Neuron (in vitro differentiated cells): ENCODE measurements at regions not wholly inside any gene's neighbourhood (a gene's known extent, or its start where the extent isn't known, plus 50 kb on each side); places are given as distances from the start of the nearest gene placed in this dataset.

Source experiments
- H2AFZ ChIP-seq: one replicate; pipeline ENCODE4 v1.6.1; 2013; ENCODE audit warnings: low read depth, mild to moderate bottlenecking, inconsistent platforms, low read length, moderate library complexity
- H3K27me3 ChIP-seq: one replicate; pipeline ENCODE4 v1.6.1; 2013; ENCODE audit warnings: low read length; ENCODE audit not compliant: insufficient read depth
- H3K36me3 ChIP-seq: one replicate; pipeline ENCODE4 v1.6.1; 2013; ENCODE audit warnings: low read length; ENCODE audit not compliant: insufficient read depth
- H3K4me1 ChIP-seq: one replicate; pipeline ENCODE4 v1.6.1; 2013; ENCODE audit warnings: low read length; ENCODE audit not compliant: insufficient read depth
- H3K4me3 ChIP-seq: 2 replicates; pipeline ENCODE4 v1.5.1; 2013; ENCODE audit warnings: mild to moderate bottlenecking, low read length, moderate library complexity
- H3K9me3 ChIP-seq: one replicate; pipeline ENCODE4 v1.6.1; 2013; ENCODE audit warnings: low read length

DNA sequence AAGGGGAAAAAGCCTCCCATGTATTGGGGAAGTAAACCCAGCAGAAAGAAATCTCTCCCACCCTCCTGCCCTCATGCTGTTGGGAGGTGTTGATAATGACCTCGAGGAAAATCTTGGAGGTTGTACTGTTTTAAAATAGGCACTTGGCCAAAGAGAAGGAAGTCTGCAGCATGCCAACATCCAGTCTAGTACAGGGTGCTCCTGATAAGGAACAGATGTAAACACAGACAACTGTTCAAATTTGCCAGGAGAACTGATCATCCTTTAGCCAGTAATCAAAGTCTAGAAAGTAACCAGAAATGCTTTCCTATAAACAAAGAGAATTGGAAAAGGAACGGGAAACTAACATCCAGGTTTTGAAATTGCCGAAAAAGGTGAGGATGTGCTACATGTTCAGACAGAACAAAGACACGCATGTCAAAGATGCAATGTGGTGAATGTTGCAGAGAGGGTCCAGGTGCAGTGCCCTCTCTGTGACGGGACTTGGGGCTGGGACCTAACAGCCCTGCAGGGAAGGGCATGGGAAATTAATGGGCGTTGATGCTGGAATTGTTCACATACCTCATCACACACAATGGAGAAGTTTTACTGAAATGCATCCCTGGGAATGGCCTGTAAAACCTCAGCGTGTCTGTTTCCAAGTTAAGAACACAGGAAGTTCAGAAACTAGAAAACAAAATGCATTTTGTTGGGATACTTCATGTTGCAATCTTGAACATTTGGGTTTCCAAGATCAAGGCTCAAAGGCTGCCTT, 125.7 kb upstream of the RND3 start:
- H3K4me3 ChIP-seq: no peak overlapping the region
- H3K9me3 ChIP-seq: no peaks in the 10 kb centered on the region
- H3K4me1 ChIP-seq: peaks cover 2% of the 10 kb centered on the region
- no peaks in the 10 kb centered on the region for H3K27me3 ChIP-seq
- no peak overlapping the region for H2AFZ ChIP-seq
- no peaks in the 10 kb centered on the region for H3K36me3 ChIP-seq

DNA sequence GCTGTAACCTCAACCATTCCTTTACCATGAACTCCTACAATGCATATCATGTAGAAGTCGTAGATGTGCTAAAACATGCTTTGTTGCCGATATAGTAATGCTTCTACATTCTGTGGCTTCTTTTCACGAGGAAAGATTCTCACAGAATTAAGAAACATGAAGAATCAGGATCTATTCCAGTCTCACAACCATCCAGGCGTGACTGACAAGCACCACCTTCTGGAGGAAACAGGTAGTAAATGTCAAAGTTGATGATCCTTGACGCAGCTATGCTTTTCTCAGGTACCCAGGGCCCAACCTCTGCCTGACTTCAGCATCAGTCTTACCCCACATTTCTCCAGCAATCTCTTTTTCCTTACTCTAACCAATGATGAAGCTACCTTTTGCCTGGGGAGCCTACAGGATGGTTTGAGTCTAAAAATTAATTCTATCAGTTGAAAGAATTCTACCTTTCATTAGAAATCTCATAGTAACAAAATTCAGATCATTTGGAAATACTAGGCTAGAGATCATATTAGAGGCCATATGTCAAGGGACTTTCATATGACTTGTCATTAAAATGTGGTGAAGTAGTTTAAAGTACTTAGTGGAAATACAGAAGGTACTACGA, 123.3 kb upstream of the RND3 start:
- Histone ChIP-seq H3K4me3 (no peak overlapping the region), H3K4me1 (peaks cover 19% of the 10 kb centered on the region), H3K27me3 (no peaks in the 10 kb centered on the region), H2AFZ (no peak overlapping the region), H3K36me3 (no peaks in the 10 kb centered on the region), H3K9me3 (no peaks in the 10 kb centered on the region)

DNA sequence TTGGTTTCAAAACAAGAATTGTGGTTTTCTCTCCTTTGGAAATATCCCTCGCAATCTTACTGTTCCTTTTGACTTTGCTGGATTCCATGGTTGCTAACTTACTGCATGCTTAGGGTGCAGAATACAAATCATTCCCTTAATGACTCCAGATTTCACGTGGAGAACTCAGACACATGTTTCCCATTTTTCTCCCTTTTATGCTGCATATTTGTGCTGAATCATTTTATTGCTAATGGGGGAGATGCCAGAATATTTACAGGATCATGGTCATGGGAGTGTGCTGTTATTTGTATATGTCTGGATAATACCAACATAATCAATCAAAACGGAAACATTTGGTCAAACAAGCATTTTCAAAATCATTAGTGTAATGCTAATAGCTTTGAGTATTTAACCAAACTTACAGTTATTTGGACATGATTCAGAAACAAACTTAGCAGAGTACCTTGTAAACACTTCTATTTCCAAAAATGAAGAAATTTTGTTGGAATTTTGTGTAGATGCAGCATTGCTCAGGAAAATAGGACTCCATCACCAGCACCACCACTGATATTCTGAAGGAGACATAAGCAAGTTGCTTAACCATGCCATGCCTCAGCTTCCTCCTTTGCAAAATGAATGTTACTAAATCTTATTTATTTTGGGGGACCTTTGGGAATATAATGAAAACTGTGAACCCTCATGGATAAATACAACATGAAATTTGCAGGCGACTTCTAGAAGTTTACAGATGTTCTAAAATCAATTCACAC, 122.5 kb upstream of the RND3 start:
- H3K36me3 ChIP-seq: no peaks in the 10 kb centered on the region
- H3K4me3 ChIP-seq: no peak overlapping the region
- H3K27me3 ChIP-seq: no peaks in the 10 kb centered on the region
- H2AFZ ChIP-seq: no peak overlapping the region
- H3K9me3 ChIP-seq: no peaks in the 10 kb centered on the region
- H3K4me1 ChIP-seq: peaks cover 19% of the 10 kb centered on the region

DNA sequence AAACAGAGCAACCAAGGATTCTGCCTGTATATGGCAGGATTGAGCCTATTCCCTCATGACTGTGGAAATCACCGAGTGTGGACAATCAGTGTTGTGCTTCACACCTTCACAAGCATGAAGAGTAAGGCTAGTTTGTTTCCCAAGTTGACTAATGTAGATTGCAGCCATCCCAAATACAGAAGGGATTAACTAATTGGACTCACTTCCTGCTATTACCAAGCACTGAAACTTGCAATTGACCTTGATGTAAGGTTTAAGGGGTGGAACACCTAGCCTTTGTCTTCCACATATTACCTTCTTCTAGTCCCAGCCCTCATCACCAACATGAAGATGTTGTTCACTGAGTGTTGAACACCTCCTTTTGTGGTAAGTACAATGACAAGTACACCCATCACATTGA, 120.9 kb upstream of the RND3 start:
- Histone ChIP-seq H3K4me3 (no peak overlapping the region), H3K27me3 (no peaks in the 10 kb centered on the region), H3K9me3 (no peaks in the 10 kb centered on the region), H2AFZ (no peak overlapping the region), H3K36me3 (no peaks in the 10 kb centered on the region), H3K4me1 (peaks cover 19% of the 10 kb centered on the region)

DNA sequence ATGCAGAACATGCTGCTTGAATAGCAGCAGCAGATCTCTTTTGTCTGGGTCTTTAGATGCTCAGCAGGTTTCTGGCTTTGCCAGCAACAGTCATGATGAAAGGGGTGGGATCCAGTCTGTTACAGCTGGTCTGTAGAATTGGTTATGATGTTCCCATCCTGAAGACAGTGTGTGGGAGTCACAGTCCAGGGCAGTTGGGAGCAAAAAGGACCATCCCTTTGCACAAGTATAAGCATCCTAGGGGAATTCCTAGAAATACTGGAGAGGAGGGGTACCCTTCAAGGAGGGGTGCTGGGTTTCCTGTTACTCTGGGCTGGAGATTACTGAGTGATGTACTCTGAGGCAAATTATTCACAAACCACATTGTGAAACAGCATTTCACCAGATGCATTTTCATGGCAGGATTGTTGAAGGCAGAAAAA, 119.9 kb upstream of the RND3 start:
- Histone ChIP-seq H3K36me3 (no peaks in the 10 kb centered on the region), H3K4me1 (peaks cover 19% of the 10 kb centered on the region), H3K4me3 (no peak overlapping the region), H2AFZ (no peak overlapping the region), H3K9me3 (no peaks in the 10 kb centered on the region), H3K27me3 (no peaks in the 10 kb centered on the region)

DNA sequence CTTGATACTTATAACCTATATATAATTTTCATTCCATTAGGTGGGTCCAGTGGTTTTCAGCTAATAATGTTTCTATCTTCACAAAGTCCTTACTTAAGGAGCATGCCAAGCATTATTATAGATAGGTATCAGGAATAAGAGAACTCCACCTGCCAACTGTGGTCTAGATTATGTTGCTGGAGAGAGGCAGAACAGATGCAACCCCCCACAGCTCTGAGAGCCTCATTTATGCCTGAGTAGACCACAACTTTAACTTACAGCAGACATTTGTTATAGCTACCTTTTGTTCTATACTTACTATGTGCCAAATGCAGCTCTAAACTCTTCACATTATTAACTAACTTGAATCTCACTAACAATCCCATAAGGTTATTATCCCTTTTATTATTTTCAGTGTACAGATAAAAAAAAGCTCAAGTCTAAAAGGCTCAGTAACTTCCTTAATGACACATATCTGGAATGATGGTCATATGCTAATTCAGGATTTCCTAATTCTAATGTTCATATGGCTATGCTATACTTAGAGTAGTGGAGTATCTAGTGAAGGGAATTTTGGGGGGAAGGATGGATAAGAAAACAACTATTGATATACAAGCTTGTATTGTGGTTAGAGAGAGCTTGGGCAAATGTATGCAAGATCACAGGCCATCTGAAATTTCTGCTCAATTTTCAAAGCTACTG, 119.1 kb upstream of the RND3 start:
- H3K27me3 ChIP-seq: no peaks in the 10 kb centered on the region
- H3K36me3 ChIP-seq: no peaks in the 10 kb centered on the region
- peaks cover 19% of the 10 kb centered on the region for H3K4me1 ChIP-seq
- H2AFZ ChIP-seq: no peak overlapping the region
- no peaks in the 10 kb centered on the region for H3K9me3 ChIP-seq
- H3K4me3 ChIP-seq: no peak overlapping the region

DNA sequence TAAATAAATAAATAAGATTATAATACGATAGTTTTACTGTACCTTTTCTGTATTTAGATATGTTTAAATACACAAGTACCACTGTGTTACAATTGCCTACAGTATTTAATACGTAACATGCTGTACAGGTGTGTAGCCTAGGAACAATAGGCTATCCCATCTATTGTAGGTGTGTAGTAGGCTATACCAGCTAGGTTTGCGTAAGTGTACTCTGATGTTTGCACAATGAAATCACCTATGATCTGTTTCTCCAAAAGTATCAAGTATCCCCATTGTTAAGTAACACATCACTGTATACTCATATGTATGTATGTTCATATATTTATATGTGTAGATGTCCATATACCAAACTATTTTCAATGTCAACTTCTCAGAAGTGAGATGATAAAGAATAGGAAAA, 118.2 kb upstream of the RND3 start:
- Histone ChIP-seq H3K27me3 (no peaks in the 10 kb centered on the region), H3K9me3 (no peaks in the 10 kb centered on the region), H3K4me3 (no peak overlapping the region), H2AFZ (no peak overlapping the region), H3K4me1 (peaks cover 19% of the 10 kb centered on the region), H3K36me3 (no peaks in the 10 kb centered on the region)

DNA sequence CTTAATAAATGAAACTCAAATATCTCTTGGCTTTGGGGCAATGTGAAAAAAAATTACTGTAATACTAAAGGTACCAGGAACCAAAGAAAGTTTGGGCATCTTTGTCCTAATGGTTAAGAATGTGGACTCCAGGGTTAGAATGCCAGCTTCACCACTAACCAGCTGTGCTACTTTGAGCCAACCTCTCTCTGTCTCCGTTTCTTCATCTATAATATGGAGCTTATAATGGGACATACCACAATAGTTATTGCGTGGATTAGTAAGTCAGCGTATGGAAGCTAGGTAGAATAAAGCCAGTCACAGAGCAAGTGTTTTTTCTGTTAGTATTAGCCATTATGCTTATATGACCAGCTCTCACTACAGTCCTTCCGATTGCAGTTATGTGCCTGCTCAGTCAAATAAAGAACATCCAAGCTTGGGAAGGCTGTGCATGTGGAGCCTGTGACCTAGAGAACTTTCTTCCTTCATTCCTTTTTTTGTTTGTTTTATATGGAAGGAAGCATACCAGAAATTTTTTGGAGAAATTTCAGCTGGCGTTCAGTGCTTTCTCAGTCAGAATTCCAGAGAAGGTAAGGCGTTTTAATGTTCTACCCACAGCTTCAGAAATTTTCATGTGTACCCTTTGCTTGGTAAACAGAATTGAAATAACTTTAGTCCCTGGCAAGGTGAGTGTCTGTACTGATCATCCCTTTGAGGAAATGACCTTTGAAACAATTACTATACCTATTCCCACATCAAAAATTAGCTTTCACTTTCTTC, 114.0 kb upstream of the RND3 start:
- no peaks in the 10 kb centered on the region for H3K27me3 ChIP-seq
- H3K4me1 ChIP-seq: peaks cover 6% of the 10 kb centered on the region
- H2AFZ ChIP-seq: no peak overlapping the region
- no peaks in the 10 kb centered on the region for H3K36me3 ChIP-seq
- H3K4me3 ChIP-seq: no peak overlapping the region
- no peaks in the 10 kb centered on the region for H3K9me3 ChIP-seq

DNA sequence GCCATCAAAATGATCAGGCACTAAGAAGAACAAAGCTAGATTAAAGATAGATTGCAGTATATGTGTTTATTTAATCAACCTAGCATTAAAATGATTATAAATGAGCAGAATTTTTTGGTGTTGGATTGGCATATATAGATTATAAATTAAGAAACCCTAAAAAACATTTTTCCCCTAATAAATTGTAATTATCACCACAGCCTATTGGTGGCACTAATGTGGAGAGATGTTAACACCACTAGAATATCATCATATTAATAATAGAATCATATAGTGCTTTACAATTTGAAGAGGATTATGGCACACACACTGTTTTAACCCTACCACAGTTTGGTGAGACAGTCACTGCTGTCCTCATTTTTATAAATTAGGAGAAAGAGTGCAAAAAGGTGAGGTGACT, 112.4 kb upstream of the RND3 start:
- no peaks in the 10 kb centered on the region for H3K27me3 ChIP-seq
- no peak overlapping the region for H3K4me3 ChIP-seq
- peaks cover 2% of the 10 kb centered on the region for H3K4me1 ChIP-seq
- no peaks in the 10 kb centered on the region for H3K9me3 ChIP-seq
- no peaks in the 10 kb centered on the region for H3K36me3 ChIP-seq
- no peak overlapping the region for H2AFZ ChIP-seq

DNA sequence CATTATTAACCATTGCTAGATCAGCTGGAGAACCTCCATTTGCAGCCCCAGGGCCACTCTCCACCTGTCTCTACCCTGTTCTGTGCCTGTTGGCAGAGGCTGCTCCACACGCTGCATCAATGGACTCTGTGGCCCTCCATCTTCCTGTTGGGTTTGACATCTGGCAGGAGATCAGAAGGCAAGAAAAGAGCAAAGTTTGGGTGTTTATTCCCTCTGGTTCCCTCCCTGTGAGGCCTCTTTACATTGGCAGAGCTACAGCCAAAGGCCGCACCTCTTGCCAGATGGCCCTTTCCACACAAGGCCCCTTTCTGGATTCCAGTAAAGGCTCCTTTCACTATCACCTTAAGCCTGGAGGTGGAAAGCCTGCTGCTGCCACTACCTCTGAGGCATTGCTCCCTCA, 110.9 kb upstream of the RND3 start:
- H3K9me3 ChIP-seq: no peaks in the 10 kb centered on the region

DNA sequence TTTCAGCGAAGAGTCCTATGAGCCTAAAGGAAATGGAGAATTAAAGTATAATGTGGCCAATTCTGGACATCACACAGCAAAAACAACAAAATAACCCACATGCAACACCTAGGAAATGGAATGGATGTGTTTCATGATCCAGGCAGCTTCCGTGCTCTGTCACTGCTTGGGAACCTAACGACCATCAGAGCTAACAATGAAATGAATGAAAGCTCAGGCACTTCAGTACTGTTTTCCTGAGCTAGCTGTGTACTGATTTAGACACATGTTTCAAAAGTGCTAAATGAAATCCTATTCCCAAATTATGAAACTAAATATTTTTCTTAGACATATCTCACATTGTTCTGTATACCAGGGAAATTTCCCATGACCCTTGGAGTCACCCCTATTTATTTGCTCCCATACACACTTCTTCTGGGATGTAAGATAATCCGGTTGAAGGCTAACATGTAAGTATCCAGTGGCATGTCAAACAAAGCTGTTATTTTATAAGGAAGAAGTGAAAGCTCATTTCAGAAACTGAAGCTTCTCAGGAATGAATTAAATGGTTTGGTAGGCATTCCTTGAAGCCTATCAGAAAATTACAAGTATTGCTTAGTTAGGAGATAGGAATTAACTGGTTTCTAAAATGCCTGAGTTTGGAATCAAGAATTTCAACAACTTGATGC, 108.5 kb upstream of the RND3 start:
- no peaks in the 10 kb centered on the region for H3K27me3 ChIP-seq
- no peak overlapping the region for H3K4me3 ChIP-seq
- no peak overlapping the region for H2AFZ ChIP-seq
- no peaks in the 10 kb centered on the region for H3K36me3 ChIP-seq
- H3K4me1 ChIP-seq: peaks cover 9% of the 10 kb centered on the region
- H3K9me3 ChIP-seq: no peaks in the 10 kb centered on the region

More for the DNA sequence above, 110.9 kb upstream of the RND3 start:
- Histone ChIP-seq H3K36me3 (no peaks in the 10 kb centered on the region), H2AFZ (no peak overlapping the region), H3K4me1 (peaks cover 2% of the 10 kb centered on the region), H3K4me3 (no peak overlapping the region), H3K27me3 (no peaks in the 10 kb centered on the region)

DNA sequence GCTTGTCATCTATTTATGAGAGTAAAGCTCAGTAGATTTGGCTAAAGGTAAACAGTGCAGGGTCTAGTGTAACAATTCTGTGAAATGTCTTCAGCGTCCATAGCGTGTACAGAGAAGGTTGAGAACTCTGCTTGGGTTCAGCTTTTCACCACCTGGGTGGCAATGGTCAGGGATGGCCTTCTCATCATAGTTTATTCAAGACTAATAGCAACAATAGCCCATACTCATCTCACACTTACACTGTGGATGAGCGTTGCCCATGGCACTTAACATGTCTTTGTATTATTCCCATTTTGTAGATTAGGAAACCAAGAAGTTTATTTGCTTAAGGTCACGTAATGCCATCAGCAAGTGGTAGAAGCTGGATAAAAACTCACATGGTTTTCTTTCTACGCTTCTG, 106.8 kb upstream of the RND3 start:
- Histone ChIP-seq H3K4me3 (no peak overlapping the region), H3K27me3 (no peaks in the 10 kb centered on the region), H3K4me1 (peaks cover 13% of the 10 kb centered on the region), H3K9me3 (no peaks in the 10 kb centered on the region), H2AFZ (no peak overlapping the region), H3K36me3 (no peaks in the 10 kb centered on the region)
